HG03060 (cell line): ENCODE measurements at regions not wholly inside any gene's neighbourhood (a gene's known extent, or its start where the extent isn't known, plus 50 kb on each side); places are given as distances from the start of the nearest gene placed in this dataset.
A peak's percentile ranks its signal among the peaks of the same experiment; 100 is the strongest.

Experiments used
- ATAC-seq: cut with Tn5 transposase; IDR thresholded peaks from one replicate; pipeline ENCODE4 v1.9.1; 2021; ENCODE audit warnings: low read depth, moderate number of reproducible peaks; ENCODE audit not compliant: unreplicated experiment

DNA sequence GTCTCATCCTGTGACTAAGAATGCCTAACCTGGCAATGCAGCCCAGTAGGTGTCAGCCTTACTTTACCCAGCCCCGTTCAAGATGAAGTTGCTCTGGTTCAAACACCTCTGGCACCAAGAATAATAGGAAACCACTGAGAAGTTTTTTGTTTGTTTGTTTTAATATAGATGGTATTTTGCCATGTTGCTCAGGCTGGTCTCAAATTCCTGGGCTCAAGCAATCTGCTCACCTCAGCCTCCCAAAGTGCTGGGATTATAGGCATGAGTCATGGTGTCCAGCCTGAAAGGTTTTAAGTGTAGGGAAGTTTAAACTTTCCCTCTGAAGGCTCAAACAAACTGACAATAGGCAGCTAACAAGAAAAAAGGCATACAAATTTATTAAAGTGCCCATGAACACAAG is 51.2 kb upstream of the ABCC4 start:
- ATAC-seq: no peak

DNA sequence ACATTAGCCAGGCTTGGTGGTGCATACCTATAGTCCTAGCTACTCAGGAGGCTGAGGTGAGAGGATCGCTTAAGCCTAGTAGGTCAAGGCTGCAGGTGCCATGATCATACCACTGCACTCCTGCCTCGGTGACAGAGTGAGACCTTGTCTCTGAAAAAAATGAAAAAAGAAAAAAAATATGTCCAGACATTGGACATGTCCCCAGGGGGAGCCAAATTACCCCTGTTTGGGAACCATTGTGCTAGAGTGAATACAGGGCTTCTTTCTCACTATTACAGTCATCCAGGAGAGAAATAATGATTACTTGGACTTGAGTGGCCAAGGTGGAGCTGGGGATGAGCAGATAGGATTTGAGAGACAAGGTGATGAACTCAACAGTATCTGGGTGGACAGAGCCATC is 52.9 kb upstream of the ABCC4 start:
- ATAC-seq: no peak

DNA sequence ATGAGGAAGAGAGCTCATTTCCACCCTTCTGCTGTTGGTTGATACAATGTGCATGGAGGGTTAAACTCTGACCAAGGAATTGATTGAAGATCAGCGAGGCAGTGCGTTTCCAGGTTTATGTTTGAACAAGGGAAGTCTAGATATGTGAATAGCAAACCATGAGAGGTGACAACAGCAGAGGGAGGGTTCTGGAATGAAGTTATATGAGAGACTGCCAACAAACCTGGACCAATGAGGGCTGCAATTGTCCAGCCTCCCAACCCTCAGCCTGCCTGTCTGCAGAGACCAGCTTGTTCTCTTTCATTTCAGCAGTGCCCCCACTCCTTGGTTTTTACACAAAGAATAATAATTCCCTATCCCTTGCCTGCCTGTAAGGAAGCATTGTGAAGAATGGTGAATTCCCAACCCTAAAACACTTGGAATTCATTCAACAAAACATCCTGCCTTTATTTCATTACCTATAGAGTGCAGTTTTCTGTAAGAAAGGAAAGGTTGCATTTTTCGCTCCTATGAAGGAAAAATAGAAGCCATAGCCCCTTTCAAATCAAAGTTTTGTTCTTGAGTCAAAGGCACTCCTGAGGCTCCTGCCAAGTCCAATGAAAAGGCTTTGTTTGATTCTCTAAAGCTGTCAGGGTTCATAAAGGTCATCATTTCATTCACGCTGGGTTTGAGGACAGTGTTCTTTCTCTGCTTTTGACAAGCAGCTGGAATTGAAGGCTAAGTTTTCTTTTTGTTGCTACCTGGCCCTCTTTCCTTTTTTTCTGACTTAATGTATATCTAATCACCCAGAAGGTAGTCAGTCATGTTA is 53.6 kb upstream of the ABCC4 start:
- ATAC-seq: no peak

DNA sequence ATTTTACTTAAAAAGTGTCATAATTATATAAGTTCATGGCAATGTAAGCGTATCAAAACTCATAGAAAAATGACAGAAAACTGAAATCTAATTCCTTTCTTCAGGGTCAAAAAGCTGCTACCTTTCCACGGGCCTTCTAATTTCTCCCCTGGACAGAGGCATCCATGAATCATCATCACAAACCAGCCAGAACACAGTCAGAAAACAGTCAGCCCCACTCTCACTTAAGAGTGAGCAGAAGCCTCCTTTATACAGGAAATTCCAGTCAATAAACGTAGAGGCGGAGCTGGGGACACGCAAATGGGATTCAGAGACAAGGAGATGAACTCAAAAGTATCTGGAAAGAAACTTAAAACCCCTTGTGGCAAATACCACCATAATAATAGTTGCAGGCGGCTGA is 54.2 kb upstream of the ABCC4 start:
- no peak for ATAC-seq

DNA sequence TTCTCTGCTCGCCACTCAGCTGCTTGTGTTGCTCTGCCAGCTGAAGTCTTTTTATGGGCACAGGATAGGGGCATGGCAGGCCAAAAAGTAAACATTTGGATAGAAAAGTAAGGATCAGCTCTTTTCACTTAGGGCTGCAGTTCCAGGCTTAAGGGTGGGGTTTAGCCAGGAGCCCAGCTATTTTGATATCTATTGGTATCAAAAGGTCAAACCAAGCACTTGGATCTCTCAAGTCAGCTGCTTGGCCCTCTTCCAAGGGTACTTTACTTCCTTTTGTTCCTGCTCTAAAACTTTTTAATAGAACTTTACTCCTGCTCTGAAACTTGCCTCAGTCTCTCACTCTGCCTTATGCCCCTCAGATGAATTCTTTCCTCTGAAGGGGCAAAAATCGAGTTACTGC is 55.7 kb upstream of the ABCC4 start:
- no peak for ATAC-seq

DNA sequence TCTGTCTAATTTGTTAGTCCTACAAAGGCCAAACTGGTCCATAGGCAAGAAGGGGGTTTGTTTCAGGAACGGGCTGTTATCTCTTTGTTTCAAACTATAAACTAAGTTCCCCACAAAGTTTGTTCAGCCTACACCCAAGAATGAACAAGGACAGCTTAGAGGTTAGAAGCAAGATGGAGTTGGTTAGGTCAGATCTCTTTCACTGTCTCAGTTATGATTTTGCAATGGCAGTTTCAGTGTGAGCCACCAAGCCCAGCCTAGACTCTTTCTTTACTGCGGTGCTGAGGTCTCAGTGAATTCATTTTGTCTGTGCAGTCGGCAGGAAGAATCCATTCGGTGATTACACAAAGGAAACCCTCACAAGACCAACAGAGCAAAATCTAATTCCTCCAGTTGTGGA is 56.6 kb upstream of the ABCC4 start:
- no peak for ATAC-seq

DNA sequence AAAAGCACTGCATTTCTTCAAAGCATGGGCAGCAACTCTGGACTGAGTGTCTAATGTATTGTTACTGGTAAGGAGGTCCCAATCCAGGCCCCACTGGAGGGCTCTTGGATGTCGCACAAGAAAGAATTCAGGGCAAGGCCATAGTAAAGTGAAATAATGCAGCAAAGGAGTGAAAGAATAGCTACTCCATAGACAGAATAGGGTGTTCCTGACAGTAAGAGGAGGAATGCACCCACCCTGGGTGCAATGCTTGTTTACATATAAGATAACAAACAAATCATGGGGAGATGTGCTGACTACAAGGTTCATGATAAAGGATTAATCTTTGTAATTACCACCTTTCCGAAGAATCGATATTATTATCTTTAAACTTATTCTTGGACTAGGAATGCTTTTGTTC is 58.8 kb upstream of the ABCC4 start:
- no peak for ATAC-seq

DNA sequence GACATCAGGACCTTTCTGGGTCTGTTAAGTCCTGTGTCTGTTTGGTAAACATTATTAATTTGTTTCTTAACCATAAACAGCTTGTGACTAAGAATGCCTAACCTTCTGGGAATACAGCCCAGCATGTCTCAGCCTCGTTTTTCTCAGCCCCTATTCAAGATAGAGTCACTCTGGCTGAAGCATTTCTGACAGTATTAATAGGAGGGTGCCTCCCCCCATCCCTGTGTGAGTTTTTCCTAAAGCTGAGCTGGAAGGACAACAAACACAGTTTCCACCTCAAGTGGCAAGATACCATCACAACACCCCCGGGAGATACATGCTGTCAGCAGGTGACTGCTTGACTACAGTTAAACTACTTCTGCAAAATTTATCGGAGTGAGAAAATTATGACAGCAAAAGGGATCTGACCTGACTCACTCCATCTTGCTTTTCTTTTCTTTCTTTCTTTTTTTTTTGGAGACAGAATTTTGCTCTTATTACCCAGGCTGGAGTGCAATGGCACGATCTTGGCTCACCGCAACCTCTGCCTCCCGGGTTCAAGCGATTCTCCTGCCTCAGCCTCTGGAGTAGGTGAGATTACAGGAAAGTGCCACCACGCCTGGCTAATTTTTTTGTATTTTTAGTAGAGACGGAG is 59.3 kb upstream of the ABCC4 start:
- no peak for ATAC-seq

DNA sequence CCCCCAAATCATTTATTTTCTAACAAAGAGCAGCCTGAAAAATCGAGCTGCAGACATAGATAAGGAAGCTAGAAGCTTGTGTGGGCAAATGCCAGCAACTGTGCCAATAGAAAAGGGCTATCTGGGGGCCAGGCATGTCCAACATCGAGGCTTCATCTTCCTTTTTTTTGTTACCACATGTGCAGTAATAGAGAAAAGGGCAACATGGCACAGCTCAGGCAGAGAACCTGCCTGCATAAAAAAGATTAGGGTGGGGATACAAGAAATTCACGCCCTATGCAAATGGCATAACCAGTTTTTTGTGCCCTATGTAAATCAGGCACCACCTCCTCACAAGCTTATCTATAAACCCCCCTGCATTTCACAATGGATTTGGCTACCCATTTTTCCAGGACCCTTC is 60.4 kb upstream of the ABCC4 start:
- ATAC-seq: no peak

DNA sequence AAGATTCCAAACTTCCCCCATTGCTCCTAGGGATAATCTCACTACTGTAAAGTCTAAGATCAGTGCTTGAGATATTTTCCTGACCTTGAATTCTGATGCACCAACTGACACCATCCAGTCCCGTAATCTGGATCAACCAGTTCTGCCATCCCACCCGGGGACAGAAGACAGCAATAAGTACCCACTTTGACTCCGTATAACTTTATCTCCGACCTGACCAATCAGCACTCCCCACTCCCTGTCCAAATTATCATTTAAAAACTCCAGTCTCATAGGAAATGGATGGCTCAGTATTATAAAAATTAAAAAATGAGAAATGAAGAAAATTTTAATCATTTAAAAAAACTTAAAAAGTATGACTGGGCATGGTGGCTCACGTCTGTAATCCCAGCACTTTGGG is 61.4 kb upstream of the ABCC4 start:
- no peak for ATAC-seq

DNA sequence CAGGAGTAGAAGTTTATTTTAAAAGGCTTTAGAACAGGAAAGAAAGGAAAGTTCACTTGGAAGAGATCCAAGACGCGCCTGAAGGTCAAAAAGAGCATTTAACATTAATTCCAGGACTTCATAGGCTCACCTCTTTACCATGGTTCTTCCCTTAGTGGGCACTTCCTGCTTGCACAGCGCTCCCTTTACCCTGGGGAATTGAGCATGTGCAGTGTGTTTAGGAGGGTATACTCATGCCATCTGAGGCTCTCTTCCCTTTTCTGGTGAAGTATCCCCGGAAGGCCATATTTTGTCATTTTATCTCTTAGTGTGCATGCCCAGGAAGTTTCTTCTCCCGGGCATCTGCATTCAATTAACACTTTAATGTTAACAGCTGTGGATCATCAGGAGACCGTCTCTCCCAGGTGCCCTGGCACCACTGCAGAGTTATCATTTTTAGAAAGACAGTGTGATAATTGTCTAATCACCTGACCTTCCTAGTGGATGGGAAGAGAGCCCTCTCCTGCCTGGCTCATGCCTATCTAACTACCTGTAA is 66.1 kb upstream of the ABCC4 start:
- no peak for ATAC-seq

DNA sequence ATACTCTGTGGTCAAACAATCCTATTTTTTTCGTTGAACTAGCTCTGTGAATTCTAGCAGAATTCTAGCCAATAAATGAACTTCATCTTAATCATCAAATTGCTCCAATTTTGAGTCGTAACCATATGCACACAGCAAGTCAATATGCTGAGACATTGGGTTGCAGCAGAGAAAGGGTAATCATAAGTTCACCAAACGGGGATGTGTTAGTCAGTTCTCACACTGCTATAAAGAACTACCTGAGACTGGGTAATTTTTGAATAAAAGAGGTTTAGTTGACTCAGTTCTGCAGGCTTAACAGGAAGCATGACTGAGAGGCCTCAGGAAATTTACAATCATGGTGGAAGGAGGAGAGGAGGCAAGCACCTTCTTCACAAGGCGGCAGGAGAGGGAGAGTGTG is 67.7 kb upstream of the ABCC4 start:
- ATAC-seq: no peak

DNA sequence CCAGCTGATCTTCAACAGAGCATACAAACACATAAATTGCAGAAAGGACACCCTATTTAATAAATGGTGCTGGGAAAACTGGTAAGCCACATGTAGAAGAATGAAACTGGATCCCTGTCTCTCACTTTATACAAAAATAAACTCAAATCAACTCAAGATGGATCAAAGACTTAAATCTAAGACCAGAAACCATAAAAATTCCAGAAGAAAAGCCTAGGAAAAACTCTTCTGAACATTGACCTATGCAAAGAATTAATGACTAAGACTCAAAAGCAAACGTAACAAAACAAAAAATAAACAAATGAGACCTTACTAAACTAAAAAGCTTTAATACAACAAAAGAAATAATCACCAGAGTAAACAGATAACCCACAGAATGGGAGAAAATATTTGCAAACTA is 74.5 kb upstream of the ABCC4 start:
- ATAC-seq: no peak

DNA sequence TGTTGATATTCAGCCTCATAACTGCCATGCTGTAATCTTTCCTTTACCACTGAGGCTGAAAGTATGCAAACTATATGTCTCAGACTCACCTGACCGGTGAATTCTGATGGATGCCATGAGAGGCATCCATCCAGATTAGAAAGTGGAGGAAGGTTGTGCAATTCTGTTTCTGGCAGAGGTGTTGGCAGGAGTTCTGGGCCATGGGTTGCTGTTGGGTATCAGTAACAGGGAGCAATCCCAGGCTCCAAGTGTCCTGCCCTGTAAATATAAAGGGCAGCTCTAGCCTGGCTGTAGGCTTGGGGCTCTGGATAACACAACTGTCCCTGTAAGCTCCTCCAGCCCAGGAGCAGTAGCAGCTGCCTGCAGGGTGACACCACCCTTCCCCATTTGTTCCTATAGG is 77.4 kb upstream of the ABCC4 start:
- no peak for ATAC-seq

DNA sequence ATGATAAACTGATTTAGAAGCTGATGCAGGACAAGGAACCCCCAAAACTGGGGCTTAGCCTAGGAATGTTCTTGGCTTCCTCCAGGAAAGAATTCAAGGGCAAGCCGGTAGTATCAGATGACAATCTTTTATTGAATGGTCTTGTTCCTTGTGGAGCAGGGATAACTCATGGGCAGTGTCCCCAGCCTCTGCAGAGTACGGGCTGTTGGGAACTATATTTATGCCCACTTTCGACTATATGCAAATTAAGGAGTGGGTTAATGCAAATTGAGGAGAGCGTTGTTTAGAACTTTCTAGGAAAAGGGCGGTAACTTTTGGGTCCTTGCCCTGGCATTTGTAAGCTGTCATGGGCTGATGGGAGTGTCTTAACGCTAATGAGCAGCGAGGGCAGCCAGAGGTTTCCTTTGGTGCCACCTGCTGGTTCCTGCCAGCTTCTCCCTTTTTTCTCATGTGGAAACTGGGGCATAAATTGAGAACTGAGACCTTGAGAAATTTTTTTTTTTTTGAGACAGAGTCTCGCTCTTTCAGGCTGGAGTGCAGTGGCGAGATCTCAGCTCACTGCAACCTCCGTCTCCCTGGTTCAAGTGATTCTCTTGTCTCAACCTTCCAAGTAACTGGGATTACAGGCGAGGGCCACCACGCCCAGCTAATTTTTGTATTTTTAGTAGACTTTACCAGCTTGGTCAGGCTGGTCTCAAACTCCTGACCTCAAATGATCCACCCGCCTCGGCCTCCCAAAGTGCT is 79.4 kb upstream of the ABCC4 start:
- peak; percentile 88 for ATAC-seq

DNA sequence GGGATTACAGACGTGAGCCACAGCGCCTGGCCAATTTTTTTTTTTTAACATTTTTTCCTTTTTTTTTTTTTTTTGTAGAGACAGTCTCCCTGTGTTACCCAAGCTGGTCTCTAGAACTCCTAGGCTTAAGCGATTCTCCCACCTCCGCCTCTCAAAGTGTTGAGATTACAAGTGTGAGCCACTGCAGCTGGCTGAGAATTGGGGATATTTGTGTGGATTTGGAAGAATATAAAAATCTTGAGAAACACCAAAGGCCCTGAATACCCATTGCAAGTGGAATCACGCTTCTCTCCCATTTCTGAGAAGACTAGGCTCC is 79.9 kb upstream of the ABCC4 start:
- no peak for ATAC-seq

DNA sequence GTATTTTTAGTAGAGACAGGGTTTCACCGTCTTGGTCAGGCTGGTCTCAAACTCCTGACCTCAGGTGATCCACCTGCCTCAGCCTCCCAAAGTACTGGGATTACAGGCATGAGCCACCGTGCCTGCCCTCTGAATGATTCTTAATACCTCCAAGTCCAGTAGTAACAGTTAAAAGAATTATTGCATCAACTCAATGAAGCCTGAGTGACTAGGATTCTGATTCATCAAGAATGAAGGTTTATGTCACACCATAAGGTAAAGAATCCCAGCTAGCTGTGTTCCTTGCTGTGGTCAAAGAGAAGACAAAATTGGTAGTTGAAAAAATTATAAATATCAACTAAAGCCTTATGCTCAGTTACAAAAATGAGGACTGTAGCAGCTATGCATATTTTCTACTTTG is 81.2 kb upstream of the ABCC4 start:
- no peak for ATAC-seq

DNA sequence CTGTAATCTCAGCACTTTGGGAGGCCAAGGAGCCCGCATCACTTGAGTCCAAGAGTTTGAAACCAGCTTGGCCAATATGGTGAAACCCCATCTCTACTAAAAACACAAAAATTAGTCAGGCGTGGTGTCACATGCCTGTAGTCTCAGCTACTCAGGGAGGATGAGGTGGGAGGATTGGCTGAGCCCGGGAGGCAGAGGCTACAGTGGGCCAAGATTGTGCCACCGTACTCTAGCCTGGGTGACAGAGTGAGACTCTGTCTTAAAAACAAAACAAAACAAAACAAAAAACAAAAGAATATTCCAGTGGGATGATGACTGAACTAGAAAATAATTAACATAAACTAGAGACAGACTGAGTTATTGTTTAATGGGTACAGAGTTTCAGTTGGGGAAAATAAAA is 81.7 kb upstream of the ABCC4 start:
- no peak for ATAC-seq

DNA sequence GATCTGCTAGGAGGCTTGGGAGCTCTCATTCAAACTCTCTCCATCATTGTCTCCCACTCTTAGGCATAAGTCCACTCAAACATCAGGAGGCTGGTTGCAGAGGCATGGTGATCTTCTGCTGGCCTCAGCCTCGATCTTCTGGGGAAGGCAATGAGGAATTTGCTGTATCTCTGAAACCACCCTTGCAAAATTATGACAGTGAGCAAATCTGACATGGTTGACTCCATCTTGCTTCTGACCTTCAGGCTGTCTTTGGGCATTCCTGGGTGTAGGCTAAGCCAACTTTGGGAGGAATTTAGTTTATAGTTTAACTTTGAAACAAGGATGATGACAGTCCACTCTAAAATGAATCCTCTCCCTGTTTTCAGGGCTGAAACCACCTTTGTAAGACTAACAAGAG is 84.1 kb upstream of the ABCC4 start:
- ATAC-seq: no peak

DNA sequence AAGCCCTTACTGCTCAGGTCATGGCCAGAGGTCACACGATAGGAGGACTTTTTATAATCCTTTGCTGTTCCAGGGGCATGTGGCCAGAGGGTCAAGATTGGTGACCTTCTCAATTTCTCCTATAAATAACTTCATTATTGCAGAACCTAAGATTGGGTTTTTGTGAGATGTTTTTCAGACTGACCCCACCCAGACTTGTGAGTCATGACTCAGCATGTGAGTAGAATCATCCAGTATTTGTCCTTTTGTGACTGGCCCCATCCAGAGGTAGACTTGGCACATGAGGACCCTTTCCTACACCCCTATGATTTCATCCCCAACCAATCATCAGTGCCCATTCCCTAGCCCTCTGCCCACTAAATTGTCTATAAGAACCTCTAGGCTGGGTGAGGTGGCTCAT is 84.5 kb upstream of the ABCC4 start:
- ATAC-seq: no peak

DNA sequence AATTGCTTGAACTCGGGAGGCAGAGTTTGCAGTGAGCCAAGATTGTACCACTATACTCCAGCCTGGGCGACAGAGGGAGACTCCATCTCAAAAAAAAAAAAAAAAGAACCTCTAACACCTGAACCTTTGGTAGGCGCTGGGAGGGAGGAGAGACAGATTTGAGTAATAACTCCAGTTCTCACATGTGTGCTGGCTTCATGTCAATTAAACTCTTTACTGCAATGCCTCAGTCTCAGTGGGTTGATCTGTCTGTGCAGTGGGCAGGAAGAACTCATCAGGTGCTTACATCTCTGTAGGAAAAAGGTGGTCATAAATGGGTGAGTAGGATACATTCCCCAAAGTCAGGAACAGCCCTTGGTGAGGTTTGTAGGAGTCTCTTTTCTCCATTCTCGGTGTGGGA is 85.1 kb upstream of the ABCC4 start:
- ATAC-seq: no peak

DNA sequence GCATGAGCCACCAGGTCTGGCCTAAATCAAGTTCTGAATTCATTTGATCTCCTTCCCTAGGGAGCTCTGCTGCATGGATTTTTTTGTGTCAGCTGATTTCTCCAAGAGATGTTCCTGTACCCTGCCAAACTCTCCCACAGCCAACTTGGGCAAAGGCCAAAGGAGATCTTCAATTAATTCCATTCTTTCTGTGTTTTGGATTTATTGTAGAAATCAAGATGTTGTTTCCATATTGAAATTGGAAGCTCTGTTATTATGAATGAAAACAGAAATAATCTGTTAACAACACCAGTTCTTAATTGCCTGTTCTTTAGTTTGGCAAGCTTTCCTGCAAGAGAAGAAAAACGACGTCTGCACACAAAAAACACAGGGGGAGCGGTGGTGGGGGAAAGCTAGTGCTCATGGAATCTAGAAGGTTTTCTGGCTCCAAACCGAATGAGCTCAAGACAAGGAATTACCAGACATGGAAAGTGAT is 86.5 kb upstream of the ABCC4 start:
- no peak for ATAC-seq
